Adrenal gland (tissue), 5 donors: ENCODE measurements at regions not wholly inside any gene's neighbourhood (a gene's known extent, or its start where the extent isn't known, plus 50 kb on each side); places are given as distances from the start of the nearest gene placed in this dataset.

ENCODE experiments used
- CTCF ChIP-seq, 6 experiments: fragments of 450-650 bp in 4 of 6; fragments of 200-600 bp in 2 of 6; sonication (generic) in 1 of 6; IDR thresholded peaks; 1 replicate in 5 of 6; 2 replicates in 1 of 6; pipeline versions ENCODE4 v1.5.1 to v1.8.0; 2016 to 2021; ENCODE audit warnings: antibody characterized with exemption in 6 of 6, mild to moderate bottlenecking in 2 of 6, moderate library complexity in 1 of 6
- POLR2A ChIP-seq, 2 donors: fragments of 450-650 bp; IDR thresholded peaks; one replicate each; pipeline ENCODE4 v1.6.1; 2017; ENCODE audit warnings: antibody characterized with exemption in 2 of 2, mild to moderate bottlenecking in 2 of 2, moderate library complexity in 1 of 2
- donor health status: DM: no; HTN: no; CAD: no.

- no peak for TF ChIP-seq CTCF (IDR thresholded peaks at IDR 0.05)
- no peak for TF ChIP-seq POLR2A (IDR thresholded peaks at IDR 0.05)
Measured at GRCh38 chrX:26606971-26607370, 391.0 kb downstream of the MAGEB5 start.
